ENCODE measurements at regions not wholly inside any gene's neighbourhood (a gene's known extent, or its start where the extent isn't known, plus 50 kb on each side); places are given as distances from the start of the nearest gene placed in this dataset.

- no peaks in the 10 kb centered on the region for H3K4me1 ChIP-seq (ENCODE audit: control insufficient read depth, insufficient read depth, low read length)
- no peaks in the 10 kb centered on the region for H3K27me3 ChIP-seq (ENCODE audit: control insufficient read depth, insufficient read depth, low read length)
- intact Hi-C loops (cut with micrococcal nuclease; ENCODE audit: unreplicated experiment) (no loop called here), in situ Hi-C loops (cut with HindIII; ENCODE audit: low pct_unique_long_range_greater_than_20kb, low sequenced_read_pairs) (no loop called here)
- BruUV-seq (replicated peaks): no TSS peak
- H3K27ac ChIP-seq (ENCODE audit: low read length): no peak overlapping the region
- ATAC-seq (no peak), DNase-seq (ENCODE audit: low read depth, low spot score) (no peak)
- ChIA-PET POLR2A (no interaction called here), CTCF (no interaction called here)
- H3K9me3 ChIP-seq (ENCODE audit: control insufficient read depth, insufficient read depth, low read depth, low read length): 0 out of 2 replicates have a peak, but pooled peaks cover 2% of the 10 kb centered on the region
- no peaks in the 10 kb centered on the region for H3K36me3 ChIP-seq (ENCODE audit: control insufficient read depth, insufficient read depth, low read length)
- TF ChIP-seq REST (IDR thresholded peaks at IDR 0.05; ENCODE audit: insufficient read depth in 1 of 2, low read depth in 2 of 2, low read length in 1 of 2) (no peak), CTCF (IDR thresholded peaks at IDR 0.05) (no peak), POLR2AphosphoS5 (IDR thresholded peaks at IDR 0.05; ENCODE audit: low read depth, low read length) (no peak), SIN3A (IDR thresholded peaks at IDR 0.05; ENCODE audit: borderline replicate concordance, insufficient read depth, low read depth, low read length) (no peak), TCF7L2 (IDR thresholded peaks at IDR 0.05; ENCODE audit: low read depth, low read length) (no peak)
- H3K4me3 ChIP-seq (ENCODE audit: low read depth in 2 of 2, low read length in 2 of 2): no peak overlapping the region
Measured at GRCh38 chr5:85096421-85096820, 711.7 kb upstream of the EDIL3 start.

GRCh38 chr5:85108471-85108870, 723.8 kb upstream of the EDIL3 start:
- CTCF ChIA-PET: no interaction called here
- in situ Hi-C loops (cut with HindIII; ENCODE audit: low pct_unique_long_range_greater_than_20kb, low sequenced_read_pairs): no loop called here

More at GRCh38 chr5:85108471-85108870, 723.8 kb upstream of the EDIL3 start:
- BruUV-seq (replicated peaks): no TSS peak
- TF ChIP-seq SIN3A (IDR thresholded peaks at IDR 0.05; ENCODE audit: borderline replicate concordance, insufficient read depth, low read depth, low read length): no peak
- TF ChIP-seq TCF7L2 (IDR thresholded peaks at IDR 0.05; ENCODE audit: low read depth, low read length): no peak
- TF ChIP-seq REST (IDR thresholded peaks at IDR 0.05; ENCODE audit: insufficient read depth in 1 of 2, low read depth in 2 of 2, low read length in 1 of 2): no peak
- Histone ChIP-seq H3K27ac (ENCODE audit: low read length) (no peak overlapping the region), H3K4me3 (ENCODE audit: low read depth in 2 of 2, low read length in 2 of 2) (no peak overlapping the region), H3K27me3 (ENCODE audit: control insufficient read depth, insufficient read depth, low read length) (no peaks in the 10 kb centered on the region), H3K4me1 (ENCODE audit: control insufficient read depth, insufficient read depth, low read length) (no peaks in the 10 kb centered on the region), H3K9me3 (ENCODE audit: control insufficient read depth, insufficient read depth, low read depth, low read length) (peaks cover 3% of the 10 kb centered on the region; the same call in 1 of the 2 replicates), H3K36me3 (ENCODE audit: control insufficient read depth, insufficient read depth, low read length) (no peaks in the 10 kb centered on the region)
- POLR2A ChIA-PET: no interaction called here
- no peak for ATAC-seq
- intact Hi-C loops (cut with micrococcal nuclease; ENCODE audit: unreplicated experiment): no loop called here
- DNase-seq (ENCODE audit: low read depth, low spot score): no peak

Measured in Panc1 (cell line).